SK-N-DZ (cell line): ENCODE measurements at regions not wholly inside any gene's neighbourhood (a gene's known extent, or its start where the extent isn't known, plus 50 kb on each side); places are given as distances from the start of the nearest gene placed in this dataset.

ENCODE experiments used
- DNase-seq: peaks from one replicate; pipeline ENCODE4 v3.0.0-alpha.2; 2015; ENCODE audit warnings: low spot score

DNA sequence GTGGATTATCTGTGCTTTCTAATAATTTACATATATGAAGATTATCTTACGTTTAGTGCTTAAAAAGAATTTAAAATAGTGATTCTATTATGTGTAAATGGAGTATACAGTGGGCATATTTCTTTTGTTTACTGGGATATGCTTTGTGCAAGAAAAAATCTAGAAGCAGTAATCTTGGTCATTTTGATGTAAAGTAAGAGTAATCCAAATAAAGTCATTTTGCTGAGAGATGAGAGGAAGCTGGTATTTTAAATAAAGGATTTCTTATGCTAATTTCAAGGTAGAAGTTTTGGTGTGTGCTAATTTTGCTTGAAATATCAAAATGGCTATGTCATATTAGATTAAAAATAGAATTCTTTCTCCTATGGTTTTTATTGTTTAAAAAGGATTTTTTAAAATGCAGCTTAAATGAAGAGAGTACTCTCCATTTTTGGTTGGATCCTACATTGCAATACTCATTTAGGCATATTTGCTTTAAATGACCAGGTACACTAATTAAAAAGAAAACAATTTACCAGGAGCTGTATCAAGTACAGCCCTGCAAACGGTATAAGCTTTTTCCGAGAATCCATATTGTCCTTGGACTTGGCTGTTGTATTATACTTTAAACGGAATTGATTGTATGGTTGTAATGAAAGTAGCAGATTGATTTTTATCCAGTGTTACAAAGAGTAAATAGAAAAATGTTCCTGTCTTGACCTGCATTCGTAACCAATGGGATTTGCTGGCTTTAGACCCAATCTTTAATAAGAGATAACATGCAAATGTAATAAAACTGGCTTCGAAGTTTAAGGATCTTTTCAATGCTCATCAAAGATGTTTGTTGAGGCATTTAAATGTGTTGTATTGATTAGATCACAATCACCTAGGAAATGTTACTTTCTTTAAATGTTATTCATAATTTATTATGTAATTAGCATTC, 574.7 kb downstream of the USP25 start:
- DNase-seq = no peak

DNA sequence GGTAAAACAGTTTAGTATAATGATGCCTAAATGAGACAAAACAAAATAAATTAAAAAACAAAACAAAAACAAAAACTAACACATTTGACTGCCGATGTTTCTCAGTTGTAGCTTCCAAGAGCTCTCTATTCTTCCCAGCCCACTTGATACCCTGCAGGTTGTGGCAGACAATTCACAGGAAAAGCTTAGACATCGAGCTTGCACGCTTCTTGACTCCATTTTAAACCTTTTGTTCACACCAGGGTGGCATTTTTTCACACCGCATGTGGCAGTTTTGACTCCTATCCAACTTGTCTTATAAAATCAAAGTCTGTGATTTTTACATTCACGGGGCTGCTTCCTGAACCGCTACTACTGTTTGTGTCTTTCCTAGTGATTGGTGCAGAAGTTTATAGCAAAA, 575.9 kb downstream of the USP25 start:
- DNase-seq = no peak

DNA sequence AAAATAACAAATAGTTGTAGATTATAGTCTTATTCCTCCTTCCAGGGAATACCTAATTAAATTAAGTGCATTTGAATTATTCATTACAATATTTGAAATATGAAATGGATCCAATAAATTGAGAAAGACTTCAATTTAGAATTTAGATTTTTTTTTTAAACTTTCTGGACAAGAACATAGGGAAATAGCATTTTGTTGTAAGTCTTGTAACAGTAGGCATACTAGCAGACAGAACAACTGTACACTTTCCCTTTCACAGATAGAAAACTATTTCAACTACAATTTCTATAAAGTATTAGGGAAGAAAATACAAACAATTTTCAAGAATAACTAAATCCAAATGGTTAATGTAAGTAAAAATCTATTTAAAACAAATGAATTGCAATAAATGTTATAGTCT, 577.5 kb downstream of the USP25 start:
- DNase-seq = no peak

DNA sequence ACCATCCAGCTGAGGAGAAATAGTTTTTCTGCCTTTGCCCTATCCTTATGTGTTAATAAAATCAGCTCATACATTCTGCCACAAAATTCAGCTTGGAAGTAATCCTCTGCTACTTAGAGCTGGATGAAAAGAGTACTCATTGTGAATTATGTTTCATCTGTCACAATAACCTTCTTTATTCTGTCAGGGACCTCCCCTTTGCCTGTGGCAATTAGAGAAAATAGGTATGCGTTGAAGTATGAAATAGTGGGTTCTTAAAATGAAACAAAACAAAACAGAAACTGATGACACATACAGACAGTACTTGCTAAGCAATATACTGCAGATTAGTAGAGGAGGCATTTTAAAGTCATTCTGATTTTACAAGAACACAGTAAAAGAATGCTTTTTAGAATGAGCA, 578.5 kb downstream of the USP25 start:
- DNase-seq = no peak

DNA sequence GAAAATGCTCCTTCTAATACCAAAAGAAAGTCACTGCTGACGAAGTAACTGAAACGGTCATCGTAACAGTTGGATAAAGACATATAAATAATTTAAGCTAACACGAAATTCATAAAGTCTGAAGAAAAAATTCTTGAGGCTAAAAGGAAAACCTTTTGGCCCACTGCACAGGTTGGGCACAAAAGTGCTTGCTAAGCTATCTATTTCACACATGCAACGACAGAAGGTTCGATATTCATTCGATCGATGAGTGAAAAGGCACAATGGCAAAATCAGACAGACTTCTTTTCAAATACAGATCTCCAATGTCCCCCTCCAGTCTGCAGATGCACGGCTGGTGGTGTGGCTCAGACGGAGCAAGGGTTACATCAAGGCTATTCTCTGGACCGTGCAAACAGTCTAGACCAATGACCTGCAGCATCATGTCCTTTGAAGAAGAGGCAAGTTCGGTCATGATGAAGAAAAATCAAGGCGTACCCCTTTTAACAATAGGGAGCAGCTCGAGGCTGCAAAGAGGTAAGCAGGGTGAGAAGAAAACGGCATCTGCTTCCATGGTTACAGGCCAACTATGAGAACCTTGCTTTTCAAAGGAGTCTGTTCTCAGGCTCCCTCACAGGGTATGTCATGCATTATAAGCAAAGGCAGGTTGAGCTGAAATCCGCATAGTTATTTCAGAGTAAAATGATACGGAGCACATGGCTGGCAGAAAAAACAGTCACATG, 579.6 kb downstream of the USP25 start:
- no peak for DNase-seq

DNA sequence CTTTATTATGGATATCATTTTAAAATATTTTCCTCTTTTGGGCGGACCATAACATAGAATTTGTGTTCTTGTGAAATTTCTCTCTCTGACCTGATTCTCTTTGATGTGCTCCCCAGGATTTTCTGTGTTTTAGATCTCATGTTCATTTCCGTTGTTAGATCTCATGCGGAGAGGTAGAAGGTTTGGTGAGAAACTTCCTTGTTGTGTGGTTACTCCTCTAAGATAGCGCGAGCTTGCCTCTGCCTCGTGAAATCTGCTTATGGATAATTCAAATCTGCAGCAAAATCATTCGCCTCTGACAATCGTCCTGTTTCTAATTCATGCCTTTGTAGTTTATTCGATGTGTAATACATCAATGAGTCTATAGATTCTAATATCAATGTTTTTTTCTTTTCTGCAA, 580.4 kb downstream of the USP25 start:
- no peak for DNase-seq

DNA sequence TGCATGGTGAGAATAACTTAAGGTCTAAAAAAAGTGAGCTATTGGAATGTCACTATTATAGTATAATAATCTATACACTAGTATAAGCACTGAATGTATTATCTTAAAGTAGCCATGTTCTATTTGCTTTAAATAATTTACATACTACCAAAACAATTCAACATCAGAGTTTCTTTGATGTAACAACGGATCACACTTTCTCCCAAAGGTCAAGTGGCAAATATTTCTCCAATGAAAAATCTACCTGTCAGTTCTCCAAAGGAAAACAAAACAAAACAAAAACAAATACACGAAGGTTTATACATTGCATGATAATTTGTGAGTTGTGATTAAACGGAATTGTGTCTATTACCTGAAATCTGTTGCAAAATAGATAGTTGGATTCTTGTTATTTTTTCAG, 581.4 kb downstream of the USP25 start:
- DNase-seq = no peak

DNA sequence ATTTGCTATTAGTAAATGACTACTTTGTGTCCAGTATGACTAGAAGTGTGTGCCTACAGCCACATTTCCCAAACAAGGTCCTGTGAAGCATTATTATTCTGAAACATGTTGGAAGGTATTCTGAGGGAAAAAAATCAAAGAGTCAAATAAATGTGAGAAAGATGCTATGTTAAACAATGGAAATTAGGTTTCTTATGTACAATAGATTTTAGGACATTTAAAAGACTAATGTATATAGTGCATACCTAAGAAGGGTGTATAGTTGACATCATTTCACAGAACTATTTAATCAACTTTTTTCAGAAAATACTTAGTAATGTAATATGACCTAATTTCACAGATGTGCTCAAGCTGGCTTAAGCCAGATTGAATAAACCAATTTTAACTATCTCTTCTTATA, 582.5 kb downstream of the USP25 start:
- DNase-seq = no peak

DNA sequence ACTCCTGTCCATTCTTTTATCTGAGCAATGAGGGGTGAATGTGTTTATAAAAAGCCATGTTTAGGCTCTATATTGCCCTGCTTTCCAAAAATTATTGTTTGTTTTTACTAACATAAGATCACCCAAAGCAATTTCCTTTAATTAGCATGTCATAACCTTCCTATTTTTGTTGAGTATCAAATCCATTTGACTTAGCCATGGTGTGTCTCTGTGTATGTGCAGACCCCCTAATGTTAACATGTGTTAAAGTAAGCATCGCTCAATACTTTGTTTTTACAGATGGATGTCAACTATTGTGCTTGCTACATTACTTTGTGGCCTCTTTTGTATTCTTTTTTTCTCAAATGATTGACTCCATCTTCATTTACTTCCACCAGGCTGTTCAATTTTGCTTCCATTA, 585.4 kb downstream of the USP25 start:
- no peak for DNase-seq

DNA sequence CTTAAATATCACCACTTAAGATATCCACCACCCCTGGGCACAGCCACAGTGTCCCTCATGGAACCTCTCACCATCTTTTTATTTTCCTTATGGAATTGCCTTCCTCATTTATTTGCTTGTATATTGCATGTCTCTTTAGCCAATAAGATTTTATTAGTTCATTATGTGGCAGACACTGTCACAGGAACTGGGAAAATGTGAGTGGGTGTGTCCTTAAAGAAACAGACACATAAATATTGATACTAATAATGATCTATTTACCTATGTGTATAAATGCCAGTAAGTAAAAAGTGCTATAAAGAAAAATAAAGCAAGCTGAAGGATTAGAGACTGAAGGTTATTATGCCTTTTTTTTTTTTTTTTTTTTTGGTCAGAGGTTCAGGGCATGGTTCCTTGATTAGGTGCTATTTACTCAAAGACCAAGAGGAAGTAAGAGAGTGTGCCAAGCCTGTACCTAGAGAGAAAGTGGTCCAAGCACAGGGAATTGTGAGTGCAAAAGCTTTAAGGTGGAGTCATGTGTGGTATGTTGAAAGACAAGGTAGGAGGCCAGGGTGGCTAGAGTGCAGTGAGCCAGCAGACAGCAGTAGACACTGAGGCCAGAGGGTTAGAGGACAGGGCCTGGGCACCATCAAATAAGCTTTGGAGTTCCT, 589.0 kb downstream of the USP25 start:
- no peak for DNase-seq

DNA sequence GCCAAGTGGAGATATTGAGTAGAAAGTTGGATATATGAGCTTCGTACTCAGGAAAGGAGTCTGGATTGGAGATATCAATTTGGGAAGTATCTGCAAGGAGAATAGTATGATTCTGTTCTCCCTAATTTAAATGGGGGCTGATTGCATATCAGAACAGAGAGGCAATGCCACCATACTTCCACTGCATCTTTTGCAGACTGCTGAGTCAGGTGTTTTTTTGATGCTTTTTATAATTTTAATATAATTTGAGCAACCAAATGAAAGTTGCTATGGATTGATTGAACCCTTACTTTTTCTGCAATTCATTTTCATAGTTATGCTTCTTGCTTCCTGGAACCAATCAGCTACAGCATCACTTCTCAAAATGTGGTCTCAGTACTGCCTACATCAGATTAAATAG, 590.3 kb downstream of the USP25 start:
- no peak for DNase-seq

DNA sequence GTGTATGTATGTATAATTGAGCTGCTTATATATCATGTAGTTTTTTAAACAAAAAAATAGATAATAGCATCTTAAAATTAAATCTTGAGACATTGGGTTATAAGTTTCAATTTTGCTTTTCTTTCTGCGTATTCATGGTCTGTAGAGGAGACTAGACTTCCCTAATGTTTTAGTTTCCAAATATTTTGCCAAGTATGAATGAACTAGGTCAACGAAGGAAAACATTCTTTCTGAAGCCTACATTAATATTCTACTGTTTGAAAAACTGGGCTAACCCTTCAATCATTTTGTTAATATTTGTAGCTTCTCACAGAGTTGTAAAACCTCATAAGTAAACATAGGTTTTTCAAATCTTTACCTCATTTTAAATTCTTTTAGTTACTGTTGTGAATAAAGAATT, 592.7 kb downstream of the USP25 start:
- no peak for DNase-seq

DNA sequence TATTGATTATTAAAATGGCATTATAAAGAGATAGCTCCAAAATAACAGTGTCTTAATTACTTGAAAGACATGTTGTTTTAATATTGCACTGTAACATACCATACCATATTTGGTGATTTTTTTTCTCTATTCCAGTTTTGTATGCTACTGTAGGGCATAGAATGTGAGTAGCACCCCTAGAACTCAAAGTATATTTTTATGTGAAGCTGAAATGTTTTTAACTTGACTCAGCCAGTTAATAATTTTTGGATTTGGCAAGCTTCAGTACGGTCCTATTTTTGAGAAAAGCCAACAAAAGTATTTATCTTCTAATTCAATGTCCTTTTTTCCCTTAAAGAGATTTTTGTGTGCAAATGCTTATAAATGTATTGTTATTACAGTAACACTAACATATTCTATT, 593.8 kb downstream of the USP25 start:
- DNase-seq = no peak

DNA sequence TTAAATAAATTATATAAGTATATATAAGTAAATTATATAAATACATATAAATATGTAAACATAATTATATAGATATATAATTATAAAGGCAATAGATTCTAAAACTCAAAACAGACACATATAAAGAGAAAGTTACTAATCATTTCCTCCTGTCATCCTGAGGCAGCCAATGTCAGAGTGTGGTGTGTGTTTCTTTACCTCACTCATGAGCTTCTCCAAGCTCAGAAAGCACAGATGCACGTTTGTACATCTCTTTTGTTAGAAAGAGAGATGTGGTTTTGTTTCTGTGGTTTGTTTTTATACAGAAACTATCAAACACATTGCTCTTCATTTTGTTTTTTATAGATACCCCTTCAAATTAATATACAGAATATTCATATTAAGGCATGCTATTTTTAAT, 594.8 kb downstream of the USP25 start:
- no peak for DNase-seq

DNA sequence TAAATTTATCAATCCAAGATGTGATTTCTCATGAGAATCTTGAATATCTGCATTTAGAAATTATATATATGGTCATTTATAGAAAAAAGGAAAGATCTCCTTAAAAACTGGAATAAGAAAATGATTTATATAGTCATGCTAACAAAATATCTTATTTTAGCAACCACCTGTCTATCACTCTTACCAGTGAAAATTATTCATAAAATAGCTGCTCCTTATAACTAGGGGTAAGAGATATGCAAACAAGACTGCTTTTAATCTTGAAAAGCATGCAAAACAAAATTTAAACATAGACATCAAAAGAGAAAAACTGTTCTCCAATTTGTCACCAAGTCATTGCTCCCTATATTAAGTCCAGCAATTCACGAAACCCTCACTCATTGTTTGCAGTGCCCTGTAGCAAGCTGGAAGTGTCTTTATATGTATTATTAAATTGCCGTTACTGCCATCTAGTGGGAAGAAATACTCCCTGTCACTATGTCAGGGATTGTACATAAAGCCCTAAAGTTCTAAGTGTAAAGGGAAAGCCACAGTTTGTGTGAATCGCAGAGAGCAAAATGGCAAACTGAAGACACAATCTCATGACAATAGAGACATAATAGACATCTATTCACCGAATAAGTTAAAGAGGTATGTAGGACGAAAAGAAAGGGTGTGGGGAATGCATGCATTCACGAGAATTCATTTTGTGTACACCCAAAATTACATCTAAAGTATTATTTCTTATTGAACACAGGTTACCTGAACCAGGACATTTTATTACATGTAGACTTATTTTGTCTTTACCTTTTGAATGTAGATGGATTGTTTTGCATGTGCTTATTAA, 600.5 kb downstream of the USP25 start:
- peak; percentile 70 for DNase-seq

DNA sequence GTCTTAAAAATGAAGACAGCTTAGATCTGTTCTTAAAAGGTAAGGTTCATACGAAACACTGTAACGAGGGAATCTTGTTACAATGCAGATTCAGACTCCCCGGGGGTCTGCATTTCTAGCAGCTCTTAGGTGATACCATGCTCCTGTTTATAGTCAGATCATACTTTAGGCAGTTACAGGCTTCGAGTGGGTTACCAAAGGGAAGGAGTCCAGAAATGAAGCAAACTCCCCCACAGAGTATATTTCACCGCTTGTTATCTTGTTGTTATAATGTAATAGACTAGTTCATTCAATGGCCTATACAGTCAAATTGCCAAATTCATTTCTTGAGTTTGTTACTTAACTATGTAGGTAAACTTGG, 601.1 kb downstream of the USP25 start:
- DNase-seq = no peak

DNA sequence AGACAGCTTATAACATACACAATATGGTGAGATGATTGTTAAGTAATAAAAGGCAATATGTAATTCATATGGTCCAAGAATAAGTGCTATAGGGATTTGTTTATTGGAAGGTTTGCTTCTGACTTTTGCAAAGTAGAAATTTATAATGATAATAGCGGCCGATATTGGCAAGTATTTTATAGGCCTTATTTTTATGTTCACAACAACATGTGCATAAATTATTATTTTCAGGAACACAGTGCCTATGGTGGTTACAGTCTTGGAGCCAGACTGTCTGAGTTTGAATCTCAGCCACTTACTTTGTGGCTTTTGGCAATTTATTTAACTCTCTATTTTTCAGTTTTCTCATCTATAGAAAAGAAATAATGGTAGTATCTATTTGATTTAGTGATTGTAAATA, 607.5 kb downstream of the USP25 start:
- no peak for DNase-seq

DNA sequence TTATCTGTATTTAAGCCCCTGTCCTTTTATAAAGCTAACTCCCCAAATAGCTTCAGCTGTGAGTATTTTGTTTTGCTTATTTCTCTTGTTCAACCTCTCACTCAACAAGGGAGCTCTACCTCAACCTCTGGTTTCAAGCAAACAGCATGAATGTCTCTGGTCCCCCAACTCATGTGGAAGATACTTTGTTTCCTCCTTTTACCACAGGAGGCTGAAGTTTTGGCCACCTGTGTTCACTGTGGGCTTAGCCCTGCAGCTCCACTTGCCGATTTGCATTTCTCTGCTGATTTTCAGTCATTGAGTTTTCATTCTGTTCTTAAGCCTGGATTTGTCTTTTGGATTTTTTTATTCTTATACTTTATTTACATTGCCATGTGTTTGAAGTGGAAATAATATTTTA, 613.1 kb downstream of the USP25 start:
- DNase-seq = no peak

DNA sequence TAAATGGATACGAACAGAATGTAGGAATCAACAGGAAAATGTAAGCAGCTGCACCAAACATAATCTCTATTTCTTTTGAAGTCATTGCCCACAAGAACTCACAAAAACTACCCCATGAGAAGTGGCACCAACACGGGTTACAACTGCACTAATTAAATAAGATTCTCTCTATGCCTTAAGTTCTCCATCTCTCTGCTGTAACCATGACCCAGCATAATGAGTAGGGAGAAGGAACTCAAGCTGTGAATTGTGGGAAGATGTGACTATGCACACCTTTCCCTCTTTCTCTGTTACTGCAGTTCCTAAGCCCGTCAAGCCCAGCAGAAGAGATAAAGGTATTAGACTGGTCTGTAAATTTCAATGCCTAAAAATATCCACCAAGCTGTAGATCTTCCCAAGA, 614.0 kb downstream of the USP25 start:
- no peak for DNase-seq

DNA sequence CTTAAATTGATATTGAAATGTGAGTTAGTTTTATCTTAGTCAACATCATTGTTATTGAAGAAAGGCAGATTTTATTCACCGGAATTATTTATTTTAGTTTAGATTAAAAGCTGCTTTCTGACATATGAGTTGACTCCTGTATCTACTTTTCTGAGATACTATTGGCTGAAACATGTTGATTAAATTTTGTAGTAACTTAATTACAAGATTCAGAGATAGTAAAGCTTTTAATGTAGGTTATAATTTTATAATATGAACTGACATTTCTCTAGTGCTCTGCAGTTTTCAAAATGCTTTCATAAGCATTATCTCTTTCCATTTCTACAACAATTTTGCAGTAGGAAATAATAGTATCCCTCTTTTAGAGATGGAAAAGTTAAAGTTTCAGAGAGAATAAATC, 616.0 kb downstream of the USP25 start:
- DNase-seq = peak; percentile 24

DNA sequence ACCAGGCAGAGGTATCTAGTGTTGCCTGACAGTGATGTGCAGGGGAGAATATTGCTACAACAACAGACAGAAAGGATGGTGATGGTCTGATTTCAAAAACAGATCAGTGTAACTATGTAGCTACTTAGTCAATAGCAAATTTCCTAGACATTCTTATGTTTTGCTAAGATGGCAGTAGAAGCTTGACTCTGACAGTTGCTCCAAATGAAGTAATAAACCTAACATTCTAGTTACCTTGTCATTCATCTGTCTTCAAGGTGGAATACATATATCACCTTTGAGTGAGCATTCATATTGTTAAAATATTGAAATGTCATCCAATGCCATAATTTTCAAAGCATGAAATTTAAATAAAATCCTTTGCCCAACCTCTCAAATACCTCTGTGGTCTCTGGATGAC, 617.4 kb downstream of the USP25 start:
- DNase-seq = no peak

DNA sequence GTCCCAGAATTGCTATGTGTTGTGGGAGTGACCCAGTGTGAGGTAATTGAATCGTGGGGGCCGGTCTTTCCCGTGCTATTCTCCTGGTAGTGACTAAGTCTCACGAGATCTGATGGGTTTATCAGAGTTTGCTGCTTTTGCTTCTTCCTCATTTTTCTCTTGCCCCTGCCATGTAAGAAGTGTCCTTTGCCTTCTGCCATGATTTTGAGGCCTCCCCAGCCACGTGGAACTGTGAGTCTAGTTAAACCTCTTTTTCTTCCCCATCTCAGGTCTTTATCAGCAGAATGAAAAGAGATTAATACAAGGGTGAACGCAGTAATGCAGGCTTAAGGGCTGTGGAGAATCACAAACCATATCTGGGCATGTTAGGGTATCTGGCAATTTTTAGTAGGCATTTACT, 624.0 kb downstream of the USP25 start:
- no peak for DNase-seq
